DOHH2 (cell line): ENCODE measurements at regions not wholly inside any gene's neighbourhood (a gene's known extent, or its start where the extent isn't known, plus 50 kb on each side); places are given as distances from the start of the nearest gene placed in this dataset.

Experiments used
- H3F3A ChIP-seq: fragments of 200-600 bp; sonication (generic), shearing (Covaris generic); 2 replicates; pipeline ENCODE4 v1.6.0; 2016; ENCODE audit warnings: antibody characterized with exemption, mild to moderate bottlenecking; ENCODE audit not compliant: control insufficient read depth, insufficient read depth
- H3K27ac ChIP-seq: fragments of 200-600 bp; sonication (generic); 2 replicates; pipeline ENCODE4 v1.5.1; 2014; ENCODE audit warnings: low read depth, mild to moderate bottlenecking, low read length, moderate library complexity
- H3K27me3 ChIP-seq: fragments of 200-600 bp; sonication (generic); 2 replicates; pipeline ENCODE4 v1.6.1; 2014; ENCODE audit warnings: mild to moderate bottlenecking, low read length, mixed read lengths; ENCODE audit not compliant: control insufficient read depth
- H3K36me3 ChIP-seq: fragments of 200-600 bp; sonication (generic); 2 replicates; pipeline ENCODE4 v1.6.1; 2014; ENCODE audit warnings: mild to moderate bottlenecking, low read length, moderate library complexity, mixed read lengths; ENCODE audit not compliant: control insufficient read depth
- H3K4me1 ChIP-seq: fragments of 200-600 bp; sonication (generic); 2 replicates; pipeline ENCODE4 v1.6.1; 2014; ENCODE audit warnings: mild to moderate bottlenecking, low read length, mixed read lengths; ENCODE audit not compliant: control insufficient read depth
- H3K4me2 ChIP-seq: fragments of 200-600 bp; sonication (generic); 2 replicates; pipeline ENCODE4 v1.6.0; 2014; ENCODE audit warnings: mild to moderate bottlenecking, low read length, moderate library complexity
- H3K4me3 ChIP-seq: fragments of 200-600 bp; sonication (generic); 2 replicates; pipeline ENCODE4 v1.5.1; 2014; ENCODE audit warnings: mild to moderate bottlenecking, low read length, mixed read lengths
- H3K79me2 ChIP-seq: fragments of 200-600 bp; sonication (generic); 2 replicates; pipeline ENCODE4 v1.6.1; 2014; ENCODE audit warnings: mild to moderate bottlenecking, low read length, mixed read lengths; ENCODE audit not compliant: control insufficient read depth
- H3K9me2 ChIP-seq: fragments of 200-600 bp; sonication (generic); replicated peaks from 2 replicates; pipeline ENCODE4 v1.6.1; 2014; ENCODE audit warnings: mild to moderate bottlenecking, low read length, mixed read lengths; ENCODE audit not compliant: control insufficient read depth
- H3K9me3 ChIP-seq: fragments of 200-600 bp; sonication (generic); 2 replicates; pipeline ENCODE4 v1.6.1; 2014; ENCODE audit warnings: antibody characterized with exemption, low read length, mixed read lengths; ENCODE audit not compliant: control insufficient read depth, insufficient read depth
- H4K20me1 ChIP-seq: fragments of 200-600 bp; sonication (generic); 2 replicates; pipeline ENCODE4 v1.6.0; 2014; ENCODE audit warnings: low read depth, mild to moderate bottlenecking, antibody characterized with exemption, low read length, moderate library complexity; ENCODE audit not compliant: control insufficient read depth, insufficient read depth
- EZH2phosphoT487 ChIP-seq: fragments of 200-600 bp; sonication (generic); IDR thresholded peaks from 2 replicates; pipeline ENCODE4 v1.6.1; 2017; ENCODE audit warnings: borderline replicate concordance, mild to moderate bottlenecking, antibody characterized with exemption, low read length, moderate library complexity, mixed read lengths
- TF ChIP-seq, protein P1 (sequence below): fragments of 200-600 bp; sonication (generic); IDR thresholded peaks from one replicate; pipeline ENCODE4 v1.5.1; 2014; ENCODE audit warnings: antibody characterized with exemption, mild to moderate bottlenecking, low read depth, low read length; ENCODE audit not compliant: poor library complexity, severe bottlenecking

DNA sequence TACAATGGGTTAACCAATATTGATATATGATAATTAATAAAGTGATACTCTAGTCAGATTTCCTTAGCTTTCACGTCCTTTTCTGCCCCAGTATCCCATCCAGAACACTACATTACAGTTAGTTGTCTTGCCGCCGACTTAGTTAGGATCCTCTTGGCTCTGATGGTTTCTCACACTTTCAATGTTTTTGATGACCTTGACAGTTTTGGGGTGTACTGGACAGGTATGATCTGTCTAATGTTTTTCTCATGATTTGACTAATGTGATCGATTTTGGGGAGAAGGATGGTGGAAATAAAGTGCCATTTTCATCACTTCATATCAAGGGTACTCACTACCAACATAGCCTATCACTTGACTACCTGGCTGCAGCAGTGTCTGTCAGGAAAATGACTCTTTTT, 245.0 kb upstream of the TMC3 start:
- Histone ChIP-seq H3K4me1 (no peaks in the 10 kb centered on the region), H3F3A (no peaks in the 10 kb centered on the region), H4K20me1 (no peaks in the 10 kb centered on the region), H3K27ac (no peak overlapping the region), H3K27me3 (no peaks in the 10 kb centered on the region), H3K9me3 (no peaks in the 10 kb centered on the region), H3K79me2 (no peaks in the 10 kb centered on the region), H3K4me3 (no peak overlapping the region), H3K4me2 (no peak overlapping the region), H3K36me3 (no peaks in the 10 kb centered on the region), H3K9me2 (no peaks in the 10 kb centered on the region)
- no peak for TF ChIP-seq EZH2phosphoT487
- TF ChIP-seq, protein P1, sequence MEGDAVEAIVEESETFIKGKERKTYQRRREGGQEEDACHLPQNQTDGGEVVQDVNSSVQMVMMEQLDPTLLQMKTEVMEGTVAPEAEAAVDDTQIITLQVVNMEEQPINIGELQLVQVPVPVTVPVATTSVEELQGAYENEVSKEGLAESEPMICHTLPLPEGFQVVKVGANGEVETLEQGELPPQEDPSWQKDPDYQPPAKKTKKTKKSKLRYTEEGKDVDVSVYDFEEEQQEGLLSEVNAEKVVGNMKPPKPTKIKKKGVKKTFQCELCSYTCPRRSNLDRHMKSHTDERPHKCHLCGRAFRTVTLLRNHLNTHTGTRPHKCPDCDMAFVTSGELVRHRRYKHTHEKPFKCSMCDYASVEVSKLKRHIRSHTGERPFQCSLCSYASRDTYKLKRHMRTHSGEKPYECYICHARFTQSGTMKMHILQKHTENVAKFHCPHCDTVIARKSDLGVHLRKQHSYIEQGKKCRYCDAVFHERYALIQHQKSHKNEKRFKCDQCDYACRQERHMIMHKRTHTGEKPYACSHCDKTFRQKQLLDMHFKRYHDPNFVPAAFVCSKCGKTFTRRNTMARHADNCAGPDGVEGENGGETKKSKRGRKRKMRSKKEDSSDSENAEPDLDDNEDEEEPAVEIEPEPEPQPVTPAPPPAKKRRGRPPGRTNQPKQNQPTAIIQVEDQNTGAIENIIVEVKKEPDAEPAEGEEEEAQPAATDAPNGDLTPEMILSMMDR, result no peak

DNA sequence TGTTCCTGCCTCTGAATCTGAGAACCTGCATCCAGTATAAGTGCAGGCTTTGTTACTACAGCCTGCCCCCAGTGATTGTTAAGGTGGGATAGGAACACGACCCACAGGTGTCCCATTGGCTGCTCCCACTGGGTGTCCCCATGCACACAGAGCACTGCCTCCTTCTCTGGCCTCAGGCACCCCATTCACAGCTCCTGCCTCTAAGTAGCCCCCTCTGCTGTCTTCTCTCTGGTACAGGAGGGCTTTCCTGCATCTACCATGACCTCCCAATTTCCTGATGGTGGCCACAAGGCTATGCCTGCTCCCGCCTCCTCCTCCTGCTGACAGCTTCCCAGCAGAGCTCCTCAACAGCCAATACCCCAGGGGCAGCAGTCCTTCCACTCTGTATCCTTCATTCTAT, 238.6 kb upstream of the TMC3 start:
- H3K27ac ChIP-seq, result no peak overlapping the region
- H3F3A ChIP-seq, result no peaks in the 10 kb centered on the region
- no peaks in the 10 kb centered on the region for H4K20me1 ChIP-seq
- no peak overlapping the region for H3K4me3 ChIP-seq
- no peak overlapping the region for H3K4me2 ChIP-seq
- no peaks in the 10 kb centered on the region for H3K36me3 ChIP-seq
- H3K79me2 ChIP-seq, result no peaks in the 10 kb centered on the region
- no peaks in the 10 kb centered on the region for H3K9me3 ChIP-seq
- H3K9me2 ChIP-seq, result no peaks in the 10 kb centered on the region
- TF ChIP-seq, protein P1, result no peak
- no peak for TF ChIP-seq EZH2phosphoT487
- H3K27me3 ChIP-seq, result no peaks in the 10 kb centered on the region
- no peaks in the 10 kb centered on the region for H3K4me1 ChIP-seq

DNA sequence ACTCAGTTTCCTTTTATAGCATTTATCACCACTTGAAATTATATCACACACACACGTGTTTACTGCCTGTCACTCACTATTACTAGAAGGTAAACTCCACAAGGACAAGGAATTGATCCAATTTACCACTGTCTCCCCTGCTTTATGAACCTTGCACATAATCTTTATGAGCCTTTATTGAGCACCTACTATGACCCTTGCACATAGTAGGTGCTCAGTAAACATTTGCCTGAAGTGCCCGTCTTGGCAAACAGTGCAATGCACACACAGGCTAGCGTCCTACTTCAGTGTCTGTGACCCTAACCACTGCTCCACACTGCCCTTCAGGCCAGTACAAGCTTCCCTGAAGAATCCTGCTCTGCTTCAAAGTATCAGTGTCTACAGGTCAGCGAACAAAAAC, 237.7 kb upstream of the TMC3 start:
- TF ChIP-seq, protein P1, result no peak
- no peak for TF ChIP-seq EZH2phosphoT487
- Histone ChIP-seq H3K9me3 (no peaks in the 10 kb centered on the region), H3K9me2 (no peaks in the 10 kb centered on the region), H3F3A (no peaks in the 10 kb centered on the region), H3K27me3 (no peaks in the 10 kb centered on the region), H3K4me3 (no peak overlapping the region), H3K79me2 (no peaks in the 10 kb centered on the region), H3K4me2 (no peak overlapping the region), H3K27ac (no peak overlapping the region), H4K20me1 (no peaks in the 10 kb centered on the region), H3K36me3 (no peaks in the 10 kb centered on the region), H3K4me1 (no peaks in the 10 kb centered on the region)

DNA sequence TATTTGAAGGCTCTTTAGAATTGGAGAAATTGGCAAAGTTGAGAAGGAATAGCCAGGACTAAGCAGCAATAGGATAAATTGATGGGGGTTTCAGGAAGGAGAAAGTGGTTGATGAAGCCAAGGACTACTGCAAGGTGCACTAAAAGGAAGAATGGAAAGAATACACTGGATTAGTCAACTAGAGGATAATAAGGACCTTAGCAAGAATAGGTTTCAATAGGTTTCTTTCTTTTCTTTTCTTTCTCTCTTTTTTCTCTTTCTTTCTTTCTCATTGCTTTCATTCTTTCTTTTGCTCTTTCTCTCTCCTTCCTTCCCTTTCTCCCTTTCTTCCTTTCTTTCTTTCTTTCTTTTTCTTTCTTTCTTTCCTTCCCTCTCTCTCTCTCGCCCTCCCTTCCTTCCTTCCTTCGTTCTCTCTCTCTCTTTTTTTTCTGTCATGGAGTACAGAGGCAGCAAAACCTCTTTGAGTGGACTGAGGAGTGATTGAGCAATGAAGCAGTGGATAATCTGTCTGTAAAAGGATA, 234.4 kb upstream of the TMC3 start:
- Histone ChIP-seq H3K79me2 (no peaks in the 10 kb centered on the region), H3F3A (no peaks in the 10 kb centered on the region), H4K20me1 (no peaks in the 10 kb centered on the region), H3K36me3 (no peaks in the 10 kb centered on the region), H3K9me2 (no peaks in the 10 kb centered on the region), H3K27ac (no peak overlapping the region), H3K4me1 (peaks cover 11% of the 10 kb centered on the region), H3K27me3 (no peaks in the 10 kb centered on the region), H3K9me3 (no peaks in the 10 kb centered on the region), H3K4me2 (no peak overlapping the region), H3K4me3 (no peak overlapping the region)
- TF ChIP-seq, protein P1, result no peak
- no peak for TF ChIP-seq EZH2phosphoT487
